Mesodermal cell (in vitro differentiated cells): ENCODE measurements at regions not wholly inside any gene's neighbourhood (a gene's known extent, or its start where the extent isn't known, plus 50 kb on each side); places are given as distances from the start of the nearest gene placed in this dataset.

Experiments
- H3K27ac ChIP-seq: 2 replicates; pipeline ENCODE4 v1.7.0; 2013; ENCODE audit warnings: mild to moderate bottlenecking, low read depth, low read length, moderate library complexity; ENCODE audit not compliant: severe bottlenecking
- H3K36me3 ChIP-seq: 2 replicates; pipeline ENCODE4 v1.7.1; 2013; ENCODE audit warnings: mild to moderate bottlenecking, low read length, moderate library complexity; ENCODE audit not compliant: control insufficient read depth, insufficient read depth
- H3K4me1 ChIP-seq: one replicate; pipeline ENCODE4 v1.7.1; 2013; ENCODE audit warnings: mild to moderate bottlenecking, low read length; ENCODE audit not compliant: insufficient read depth, control insufficient read depth, poor library complexity, severe bottlenecking
- H3K4me3 ChIP-seq: 2 replicates; pipeline ENCODE4 v1.7.0; 2013; ENCODE audit warnings: low read length, control low read depth, mild to moderate bottlenecking; ENCODE audit not compliant: insufficient read depth, poor library complexity, severe bottlenecking; ENCODE audit errors: extremely low read depth
- H3K9me3 ChIP-seq: 2 replicates; pipeline ENCODE4 v1.7.1; 2013; ENCODE audit warnings: mild to moderate bottlenecking, low read length, moderate library complexity; ENCODE audit not compliant: control insufficient read depth
- WGBS, 2 experiments: methylation state at CpG; one replicate each; pipeline ENCODE4 v1.1.5; 2013; ENCODE audit warnings: missing lambda C conversion rate in 2 of 2; ENCODE audit not compliant: insufficient coverage in 2 of 2; 5-methylcytosine and 5-hydroxymethylcytosine counted together

- Histone ChIP-seq H3K36me3 (no peaks in the 10 kb centered on the region), H3K27ac (no peak overlapping the region), H3K4me1 (no peaks in the 10 kb centered on the region), H3K4me3 (no peak overlapping the region), H3K9me3 (no peaks in the 10 kb centered on the region)
- 91 to 92% methylated on average over 9 of the region's 11 CpGs for WGBS, 2 experiments
Observed at GRCh38 chr2:12543076-12543977, 173.4 kb upstream of the TRIB2 start.

- H3K9me3 ChIP-seq, result no peaks in the 10 kb centered on the region
- no peaks in the 10 kb centered on the region for H3K4me1 ChIP-seq
- 88 to 97% methylated on average over 2 to 3 of the region's 7 CpGs for WGBS, 2 experiments
- H3K27ac ChIP-seq, result no peak overlapping the region
- no peak overlapping the region for H3K4me3 ChIP-seq
- no peaks in the 10 kb centered on the region for H3K36me3 ChIP-seq
Observed at GRCh38 chr2:12543978-12544558, 172.7 kb upstream of the TRIB2 start.

GRCh38 chr2:12547566-12548170, 169.1 kb upstream of the TRIB2 start:
- H3K4me1 ChIP-seq, result no peaks in the 10 kb centered on the region
- no peak overlapping the region for H3K27ac ChIP-seq
- no peaks in the 10 kb centered on the region for H3K36me3 ChIP-seq
- no peak overlapping the region for H3K4me3 ChIP-seq
- no peaks in the 10 kb centered on the region for H3K9me3 ChIP-seq
- WGBS, 2 experiments, result 69% methylated on average over 2 of the region's 2 CpGs; no CpG with 5 or more reads in 1 of the 2 experiments

DNA sequence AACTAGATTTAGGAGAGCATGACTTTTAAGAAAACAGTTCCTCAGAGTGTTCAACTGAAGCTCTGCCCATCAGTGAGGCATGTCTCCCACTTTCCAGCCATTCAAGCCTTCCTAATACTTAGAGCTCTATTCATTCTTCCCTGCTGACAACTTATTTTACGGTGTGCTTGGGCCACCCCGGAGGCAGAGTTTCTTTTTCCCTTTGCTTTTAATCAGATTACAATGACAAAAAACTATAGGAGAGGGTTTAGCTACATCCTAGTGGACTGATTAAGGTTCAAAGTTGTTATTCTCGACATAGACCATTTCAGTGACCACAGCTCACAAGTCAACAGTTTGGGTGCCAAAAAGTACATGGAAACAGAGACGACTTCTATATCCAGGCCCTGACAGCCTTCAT, 167.8 kb upstream of the TRIB2 start:
- H3K4me3 ChIP-seq, result no peak overlapping the region
- no peaks in the 10 kb centered on the region for H3K9me3 ChIP-seq
- no peaks in the 10 kb centered on the region for H3K4me1 ChIP-seq
- 95% methylated on average over 4 of the region's 4 CpGs; no CpG with 5 or more reads in 1 of the 2 experiments for WGBS, 2 experiments
- H3K27ac ChIP-seq, result no peak overlapping the region
- no peaks in the 10 kb centered on the region for H3K36me3 ChIP-seq

DNA sequence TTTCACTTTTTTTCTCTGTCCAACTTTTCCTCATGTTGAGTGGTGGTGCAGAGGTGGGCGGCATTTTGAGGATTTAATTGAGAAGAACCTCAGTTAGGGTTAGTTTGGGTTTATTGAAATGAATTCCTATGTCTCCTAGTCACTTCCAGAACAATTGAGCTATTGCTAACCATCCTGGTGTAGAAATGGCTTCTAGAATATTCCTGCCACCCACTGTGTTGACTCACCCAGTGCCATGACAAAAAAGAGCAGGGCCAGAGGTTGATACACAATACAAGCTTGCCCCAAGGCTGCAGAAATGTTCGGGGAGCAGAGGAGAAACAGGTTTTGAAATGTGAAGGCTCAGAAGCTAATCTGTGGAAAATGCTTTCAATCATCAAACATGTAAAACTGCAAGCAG, 167.1 kb upstream of the TRIB2 start:
- Histone ChIP-seq H3K36me3 (no peaks in the 10 kb centered on the region), H3K4me3 (no peak overlapping the region), H3K4me1 (peaks cover 3% of the 10 kb centered on the region), H3K9me3 (no peaks in the 10 kb centered on the region), H3K27ac (no peak overlapping the region)
- no CpG with 5 or more reads among the region's 2 CpGs for WGBS, 2 experiments

GRCh38 chr2:12552092-12552491, 164.6 kb upstream of the TRIB2 start:
- Histone ChIP-seq H3K4me3 (no peak overlapping the region), H3K36me3 (no peaks in the 10 kb centered on the region), H3K4me1 (peaks cover 15% of the 10 kb centered on the region), H3K27ac (no peak overlapping the region), H3K9me3 (no peaks in the 10 kb centered on the region)
- WGBS, 2 experiments, result 85 to 97% methylated on average over 5 of the region's 7 CpGs

- peaks cover 15% of the 10 kb centered on the region for H3K4me1 ChIP-seq
- H3K27ac ChIP-seq, result peak overlapping the region; percentile 33
- H3K9me3 ChIP-seq, result no peaks in the 10 kb centered on the region
- H3K36me3 ChIP-seq, result no peaks in the 10 kb centered on the region
- 81 to 89% methylated on average over 5 to 10 of the region's 12 CpGs for WGBS, 2 experiments
- no peak overlapping the region for H3K4me3 ChIP-seq
Observed at GRCh38 chr2:12554224-12555011, 162.3 kb upstream of the TRIB2 start.

- no peaks in the 10 kb centered on the region for H3K36me3 ChIP-seq
- no peak overlapping the region for H3K4me3 ChIP-seq
- WGBS, 2 experiments, result 57% methylated on average over 1 of the region's 2 CpGs; no CpG with 5 or more reads in 1 of the 2 experiments
- peaks cover 15% of the 10 kb centered on the region for H3K4me1 ChIP-seq
- H3K27ac ChIP-seq, result peak overlapping the region; percentile 30
- no peaks in the 10 kb centered on the region for H3K9me3 ChIP-seq
Observed at GRCh38 chr2:12555012-12555645, 161.6 kb upstream of the TRIB2 start.

- Histone ChIP-seq H3K4me3 (no peak overlapping the region), H3K27ac (no peak overlapping the region), H3K9me3 (no peaks in the 10 kb centered on the region), H3K36me3 (no peaks in the 10 kb centered on the region), H3K4me1 (peaks cover 15% of the 10 kb centered on the region)
- WGBS, 2 experiments, result 90% methylated on average over 2 to 4 of the region's 5 CpGs
Observed at GRCh38 chr2:12556762-12557161, 160.0 kb upstream of the TRIB2 start.

DNA sequence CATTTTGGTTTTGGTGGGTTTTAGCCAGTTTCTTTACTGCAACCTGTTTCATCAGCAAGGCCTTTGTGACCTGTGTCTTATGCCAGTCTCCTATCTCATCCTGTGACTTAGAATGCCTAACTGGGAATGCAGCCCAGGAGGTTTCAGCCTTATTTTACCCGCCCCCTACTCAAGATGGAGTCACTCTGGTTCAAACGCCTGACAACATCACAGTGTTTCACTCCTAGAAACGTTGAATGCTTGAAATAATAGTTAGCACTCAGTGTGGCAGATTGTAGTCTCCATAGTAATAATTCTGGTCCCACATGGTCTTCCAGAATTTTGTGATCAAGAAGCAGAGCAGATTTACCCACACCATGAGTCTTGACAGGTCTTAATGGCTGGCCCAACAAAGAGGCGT, 159.0 kb upstream of the TRIB2 start:
- H3K4me3 ChIP-seq, result no peak overlapping the region
- H3K36me3 ChIP-seq, result no peaks in the 10 kb centered on the region
- H3K4me1 ChIP-seq, result peaks cover 15% of the 10 kb centered on the region
- WGBS, 2 experiments, result 100% methylated on average over 3 to 4 of the region's 4 CpGs
- H3K9me3 ChIP-seq, result no peaks in the 10 kb centered on the region
- no peak overlapping the region for H3K27ac ChIP-seq
